ENCODE measurements at regions not wholly inside any gene's neighbourhood (a gene's known extent, or its start where the extent isn't known, plus 50 kb on each side); places are given as distances from the start of the nearest gene placed in this dataset.

GRCh38 chr2:891734-892133 lies 58.9 kb upstream of the SNTG2 start:
- TF ChIP-seq, protein P1, sequence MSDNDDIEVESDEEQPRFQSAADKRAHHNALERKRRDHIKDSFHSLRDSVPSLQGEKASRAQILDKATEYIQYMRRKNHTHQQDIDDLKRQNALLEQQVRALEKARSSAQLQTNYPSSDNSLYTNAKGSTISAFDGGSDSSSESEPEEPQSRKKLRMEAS (IDR thresholded peaks at IDR 0.05; ENCODE audit: low read depth, low read length): no peak
- no peak for TF ChIP-seq CTCF (IDR thresholded peaks at IDR 0.05; ENCODE audit: low read depth, low read length)
- TF ChIP-seq POLR2A (IDR thresholded peaks at IDR 0.05; ENCODE audit: extremely low read depth, insufficient read length): no peak
- no peak for TF ChIP-seq MYC (IDR thresholded peaks at IDR 0.05; ENCODE audit: low read depth, low read length)

Data from NB4 (cell line).